Neural cell (in vitro differentiated cells): ENCODE measurements at regions not wholly inside any gene's neighbourhood (a gene's known extent, or its start where the extent isn't known, plus 50 kb on each side); places are given as distances from the start of the nearest gene placed in this dataset.

Experiments
- H2AFZ ChIP-seq: fragments of 200-600, 300-800 bp; sonication (generic), shearing (Covaris generic); 2 replicates; pipeline ENCODE4 v1.6.0; 2014; ENCODE audit warnings: low read depth, mild to moderate bottlenecking, antibody characterized with exemption, low read length, moderate library complexity
- H3F3A ChIP-seq: fragments of 200-600 bp; shearing (Covaris generic); 2 replicates; pipeline ENCODE4 v1.6.1; 2016; ENCODE audit warnings: mild to moderate bottlenecking, moderate library complexity, mixed read lengths, antibody characterized with exemption, low read length; ENCODE audit not compliant: insufficient read depth, poor library complexity, severe bottlenecking
- H3K27ac ChIP-seq: fragments of 200-600, 300-800 bp; sonication (generic), shearing (Covaris generic); 2 replicates; pipeline ENCODE4 v1.5.1; 2014; ENCODE audit warnings: mild to moderate bottlenecking, low read length, moderate library complexity
- H3K27me3 ChIP-seq: fragments of 300-800, 200-600 bp; sonication (generic), shearing (Covaris generic); 2 replicates; pipeline ENCODE4 v1.6.0; 2014; ENCODE audit warnings: mild to moderate bottlenecking, low read depth, low read length, moderate library complexity; ENCODE audit not compliant: insufficient read depth
- H3K36me3 ChIP-seq: fragments of 300-800, 200-600 bp; sonication (generic), shearing (Covaris generic); 2 replicates; pipeline ENCODE4 v1.5.1; 2014; ENCODE audit warnings: mild to moderate bottlenecking, antibody characterized with exemption, low read length, moderate library complexity; ENCODE audit not compliant: insufficient read depth
- H3K4me2 ChIP-seq: fragments of 300-800, 200-600 bp; sonication (generic), shearing (Covaris generic); 2 replicates; pipeline ENCODE4 v1.6.0; 2014; ENCODE audit warnings: mild to moderate bottlenecking, low read length
- H3K4me3 ChIP-seq: fragments of 300-800, 200-600 bp; sonication (generic), shearing (Covaris generic); 2 replicates; pipeline ENCODE4 v1.5.1; 2014; ENCODE audit warnings: mild to moderate bottlenecking, low read length, moderate library complexity
- H3K79me2 ChIP-seq: fragments of 200-600 bp; shearing (Covaris generic); replicated peaks from 2 replicates; pipeline ENCODE4 v1.6.0; 2014; ENCODE audit warnings: mild to moderate bottlenecking, low read length, moderate library complexity; ENCODE audit not compliant: insufficient read depth
- H3K9ac ChIP-seq: fragments of 300-800, 200-600 bp; sonication (generic), shearing (Covaris generic); 2 replicates; pipeline ENCODE4 v1.6.1; 2016; ENCODE audit warnings: mild to moderate bottlenecking, low read length, mixed read lengths
- H3K9me2 ChIP-seq: fragments of 200-600 bp; shearing (Covaris generic); 2 replicates; pipeline ENCODE4 v1.6.1; 2016; ENCODE audit warnings: mild to moderate bottlenecking, low read length, mixed read lengths; ENCODE audit not compliant: insufficient read depth
- H3K9me3 ChIP-seq: fragments of 200-600, 300-800 bp; sonication (generic), shearing (Covaris generic); 2 replicates; pipeline ENCODE4 v1.6.1; 2016; ENCODE audit warnings: mild to moderate bottlenecking, mixed run types, low read length, moderate library complexity, mixed read lengths
- H4K20me1 ChIP-seq: fragments of 200-600 bp; shearing (Covaris generic); 2 replicates; pipeline ENCODE4 v1.6.1; 2016; ENCODE audit warnings: mild to moderate bottlenecking, mixed run types; ENCODE audit not compliant: insufficient read depth
- CTCF ChIP-seq: fragments of 450-650 bp; IDR thresholded peaks from 2 replicates; pipeline ENCODE4 v1.5.1; 2014; ENCODE audit warnings: antibody characterized with exemption, mild to moderate bottlenecking, moderate library complexity; ENCODE audit not compliant: poor library complexity, severe bottlenecking
- EP300 ChIP-seq: fragments of 450-650 bp; conservative IDR thresholded peaks from 2 replicates; pipeline ENCODE4 v1.6.1; 2014; ENCODE audit warnings: antibody characterized with exemption, mild to moderate bottlenecking, moderate library complexity; ENCODE audit not compliant: poor library complexity, severe bottlenecking
- EZH2 ChIP-seq: fragments of 200-600, 300-800 bp; shearing (Covaris generic), sonication (generic); IDR thresholded peaks from 2 replicates; pipeline ENCODE4 v1.6.1; 2014; ENCODE audit warnings: antibody characterized with exemption, low read length, borderline replicate concordance, mild to moderate bottlenecking; ENCODE audit not compliant: insufficient read depth, poor library complexity, severe bottlenecking
- MXI1 ChIP-seq: fragments of 450-650 bp; conservative IDR thresholded peaks from 2 replicates; pipeline ENCODE4 v1.6.1; 2014; ENCODE audit warnings: antibody characterized with exemption, mild to moderate bottlenecking; ENCODE audit not compliant: poor library complexity, severe bottlenecking
- POLR2AphosphoS5 ChIP-seq: IDR thresholded peaks from 2 replicates; pipeline ENCODE4 v1.6.1; 2012
- RAD21 ChIP-seq: fragments of 450-650 bp; conservative IDR thresholded peaks from 2 replicates; pipeline ENCODE4 v1.6.1; 2014; ENCODE audit warnings: antibody characterized with exemption, mild to moderate bottlenecking, moderate library complexity
- REST ChIP-seq: IDR thresholded peaks from 2 replicates; pipeline ENCODE4 v1.6.1; 2012; ENCODE audit warnings: borderline replicate concordance
- SMC3 ChIP-seq: fragments of 450-650 bp; conservative IDR thresholded peaks from 2 replicates; pipeline ENCODE4 v1.6.1; 2014; ENCODE audit warnings: antibody characterized with exemption, mild to moderate bottlenecking, moderate library complexity; ENCODE audit not compliant: poor library complexity
- TAF1 ChIP-seq: IDR thresholded peaks from 2 replicates; pipeline ENCODE4 v1.6.1; 2012; ENCODE audit warnings: low read depth

- H4K20me1 ChIP-seq: no peaks in the 10 kb centered on the region
- no peaks in the 10 kb centered on the region for H3F3A ChIP-seq
- H3K79me2 ChIP-seq: no peaks in the 10 kb centered on the region
- H3K27ac ChIP-seq: no peak overlapping the region
- no peak overlapping the region for H2AFZ ChIP-seq
- H3K9me2 ChIP-seq: no peaks in the 10 kb centered on the region
- H3K4me3 ChIP-seq: no peak overlapping the region
- H3K4me2 ChIP-seq: no peak overlapping the region
- no peak overlapping the region for H3K9ac ChIP-seq
- TF ChIP-seq CTCF: no peak
- no peak for TF ChIP-seq RAD21
- TF ChIP-seq EP300: no peak
- no peak for TF ChIP-seq MXI1
- no peak for TF ChIP-seq EZH2
- TF ChIP-seq SMC3: no peak
- TF ChIP-seq REST: no peak
- no peak for TF ChIP-seq TAF1
- H3K9me3 ChIP-seq: no peaks in the 10 kb centered on the region
- no peaks in the 10 kb centered on the region for H3K36me3 ChIP-seq
- no peaks in the 10 kb centered on the region for H3K27me3 ChIP-seq
Measured at GRCh38 chr22:27239520-27239919, 562.0 kb downstream of the MN1 start.

- Histone ChIP-seq H3K27ac (no peak overlapping the region), H3K9ac (no peak overlapping the region), H3K27me3 (no peaks in the 10 kb centered on the region), H3K36me3 (no peaks in the 10 kb centered on the region), H2AFZ (no peak overlapping the region), H3K4me3 (no peak overlapping the region), H3K79me2 (no peaks in the 10 kb centered on the region), H3K9me2 (no peaks in the 10 kb centered on the region), H3F3A (no peaks in the 10 kb centered on the region), H4K20me1 (no peaks in the 10 kb centered on the region), H3K9me3 (no peaks in the 10 kb centered on the region), H3K4me2 (no peak overlapping the region)
- no peak for TF ChIP-seq MXI1
- TF ChIP-seq EZH2: no peak
- no peak for TF ChIP-seq POLR2AphosphoS5
- no peak for TF ChIP-seq SMC3
- no peak for TF ChIP-seq TAF1
- no peak for TF ChIP-seq CTCF
- TF ChIP-seq RAD21: no peak
- no peak for TF ChIP-seq EP300
- TF ChIP-seq REST: no peak
Measured at GRCh38 chr22:27240298-27241075, 561.1 kb downstream of the MN1 start.
